ENCODE measurements at regions not wholly inside any gene's neighbourhood (a gene's known extent, or its start where the extent isn't known, plus 50 kb on each side); places are given as distances from the start of the nearest gene placed in this dataset.

GRCh38 chr1:98119796-98120195 lies 199.0 kb upstream of the DPYD start:
- TF ChIP-seq CTCF (IDR thresholded peaks at IDR 0.05), result no peak
- no peak for TF ChIP-seq POLR2A (IDR thresholded peaks at IDR 0.05)

All from body of pancreas (tissue), 4 donors.